ENCODE measurements at regions not wholly inside any gene's neighbourhood (a gene's known extent, or its start where the extent isn't known, plus 50 kb on each side); places are given as distances from the start of the nearest gene placed in this dataset.

- no peak for DNase-seq (ENCODE audit: low read depth)
- no peak for TF ChIP-seq CTCF (IDR thresholded peaks at IDR 0.05; ENCODE audit: insufficient read depth, low read length, poor library complexity, severe bottlenecking)
- Histone ChIP-seq H3K4me3 (ENCODE audit: low read depth, low read length) (no peak overlapping the region), H3K36me3 (ENCODE audit: control insufficient read depth, insufficient read depth, low read length) (no peaks in the 10 kb centered on the region), H3K27me3 (ENCODE audit: control insufficient read depth, insufficient read depth, low read length) (no peaks in the 10 kb centered on the region)
These were observed 432.7 kb upstream of the TRIB2 start for GRCh38 chr2:12284037-12284436.

GRCh38 chr2:12284487-12284886 lies 432.2 kb upstream of the TRIB2 start:
- Histone ChIP-seq H3K4me3 (ENCODE audit: low read depth, low read length) (no peak overlapping the region), H3K27me3 (ENCODE audit: control insufficient read depth, insufficient read depth, low read length) (no peaks in the 10 kb centered on the region), H3K36me3 (ENCODE audit: control insufficient read depth, insufficient read depth, low read length) (no peaks in the 10 kb centered on the region)
- no peak for TF ChIP-seq CTCF (IDR thresholded peaks at IDR 0.05; ENCODE audit: insufficient read depth, low read length, poor library complexity, severe bottlenecking)
- no peak for DNase-seq (ENCODE audit: low read depth)

- Histone ChIP-seq H3K27me3 (ENCODE audit: control insufficient read depth, insufficient read depth, low read length) (no peaks in the 10 kb centered on the region), H3K4me3 (ENCODE audit: low read depth, low read length) (no peak overlapping the region), H3K36me3 (ENCODE audit: control insufficient read depth, insufficient read depth, low read length) (no peaks in the 10 kb centered on the region)
- TF ChIP-seq CTCF (IDR thresholded peaks at IDR 0.05; ENCODE audit: insufficient read depth, low read length, poor library complexity, severe bottlenecking), result no peak
- no peak for DNase-seq (ENCODE audit: low read depth)
These were observed 430.4 kb upstream of the TRIB2 start for GRCh38 chr2:12286347-12286746.

GRCh38 chr2:12287220-12287751 lies 429.4 kb upstream of the TRIB2 start:
- H3K4me3 ChIP-seq (ENCODE audit: low read depth, low read length), result no peak overlapping the region
- H3K36me3 ChIP-seq (ENCODE audit: control insufficient read depth, insufficient read depth, low read length), result no peaks in the 10 kb centered on the region
- no peak for DNase-seq (ENCODE audit: low read depth)

GRCh38 chr2:12288048-12288447 lies 428.7 kb upstream of the TRIB2 start:
- Histone ChIP-seq H3K4me3 (ENCODE audit: low read depth, low read length) (no peak overlapping the region), H3K36me3 (ENCODE audit: control insufficient read depth, insufficient read depth, low read length) (no peaks in the 10 kb centered on the region), H3K27me3 (ENCODE audit: control insufficient read depth, insufficient read depth, low read length) (no peaks in the 10 kb centered on the region)
- no peak for DNase-seq (ENCODE audit: low read depth)
- no peak for TF ChIP-seq CTCF (IDR thresholded peaks at IDR 0.05; ENCODE audit: insufficient read depth, low read length, poor library complexity, severe bottlenecking)

More at GRCh38 chr2:12287220-12287751, 429.4 kb upstream of the TRIB2 start:
- TF ChIP-seq CTCF (IDR thresholded peaks at IDR 0.05; ENCODE audit: insufficient read depth, low read length, poor library complexity, severe bottlenecking), result no peak
- no peaks in the 10 kb centered on the region for H3K27me3 ChIP-seq (ENCODE audit: control insufficient read depth, insufficient read depth, low read length)

GRCh38 chr2:12289120-12289802 lies 427.5 kb upstream of the TRIB2 start:
- no peak for DNase-seq (ENCODE audit: low read depth)
- no peaks in the 10 kb centered on the region for H3K27me3 ChIP-seq (ENCODE audit: control insufficient read depth, insufficient read depth, low read length)
- no peak for TF ChIP-seq CTCF (IDR thresholded peaks at IDR 0.05; ENCODE audit: insufficient read depth, low read length, poor library complexity, severe bottlenecking)
- no peaks in the 10 kb centered on the region for H3K36me3 ChIP-seq (ENCODE audit: control insufficient read depth, insufficient read depth, low read length)
- H3K4me3 ChIP-seq (ENCODE audit: low read depth, low read length), result no peak overlapping the region
